GM12878 (cell line): ENCODE measurements at regions not wholly inside any gene's neighbourhood (a gene's known extent, or its start where the extent isn't known, plus 50 kb on each side); places are given as distances from the start of the nearest gene placed in this dataset.

Experiments
- ATF7 ChIP-seq: fragments of 450-650 bp; IDR thresholded peaks from 2 replicates; pipeline ENCODE4 v1.6.1; 2016; ENCODE audit warnings: low read depth, mild to moderate bottlenecking
- CREM ChIP-seq: IDR thresholded peaks from 2 replicates; pipeline ENCODE4 v1.6.1; 2014; ENCODE audit warnings: antibody characterized with exemption, low read depth
- GABPA ChIP-seq: IDR thresholded peaks from 2 replicates; pipeline ENCODE4 v1.6.1; 2014; ENCODE audit warnings: antibody characterized with exemption, low read depth, mild to moderate bottlenecking, inconsistent platforms
- KDM1A ChIP-seq: fragments of 200-600 bp; sonication (generic); IDR thresholded peaks from 2 replicates; pipeline ENCODE4 v1.6.1; 2016; ENCODE audit warnings: borderline replicate concordance
- MXI1 ChIP-seq: fragments of 150-350 bp; IDR thresholded peaks from 2 replicates; pipeline ENCODE4 v1.6.1; 2011; ENCODE audit warnings: low read depth, mild to moderate bottlenecking, inconsistent platforms, low read length, improper control_type of control experiment
- RAD21 ChIP-seq: IDR thresholded peaks from 2 replicates; pipeline ENCODE4 v1.6.1; 2011; ENCODE audit warnings: mild to moderate bottlenecking, low read depth, low read length, moderate library complexity; ENCODE audit not compliant: insufficient read depth
- TCF3 ChIP-seq: IDR thresholded peaks from 2 replicates; pipeline ENCODE4 v1.6.1; 2012; ENCODE audit warnings: low read depth, mild to moderate bottlenecking, low read length, borderline replicate concordance; ENCODE audit not compliant: insufficient read depth
- TF ChIP-seq, protein P1 (sequence below): IDR thresholded peaks from 2 replicates; pipeline ENCODE4 v1.6.1; 2012; ENCODE audit warnings: mild to moderate bottlenecking, low read depth, low read length
- TF ChIP-seq, protein P2 (sequence below), 3 experiments: IDR thresholded peaks in 2 of 3; conservative IDR thresholded peaks in 1 of 3; 2 replicates each; pipeline ENCODE4 v1.5.1; 2011; ENCODE audit warnings: low read depth in 3 of 3, low read length in 3 of 3, mild to moderate bottlenecking in 3 of 3, control low read depth in 2 of 3, moderate library complexity in 2 of 3, inconsistent platforms in 1 of 3, mixed read lengths in 1 of 3; ENCODE audit not compliant: control insufficient read depth in 2 of 3, insufficient read depth in 1 of 3; ENCODE audit errors: extremely low read depth in 1 of 3
- TF ChIP-seq, protein P3 (sequence below): IDR thresholded peaks from 2 replicates; pipeline ENCODE4 v1.6.1; 2012; ENCODE audit warnings: low read depth, low read length, improper control_type of control experiment
- TF ChIP-seq, protein P4 (sequence below): fragments of 450-650 bp; IDR thresholded peaks from 2 replicates; pipeline ENCODE4 v1.6.1; 2016; ENCODE audit warnings: mild to moderate bottlenecking

DNA sequence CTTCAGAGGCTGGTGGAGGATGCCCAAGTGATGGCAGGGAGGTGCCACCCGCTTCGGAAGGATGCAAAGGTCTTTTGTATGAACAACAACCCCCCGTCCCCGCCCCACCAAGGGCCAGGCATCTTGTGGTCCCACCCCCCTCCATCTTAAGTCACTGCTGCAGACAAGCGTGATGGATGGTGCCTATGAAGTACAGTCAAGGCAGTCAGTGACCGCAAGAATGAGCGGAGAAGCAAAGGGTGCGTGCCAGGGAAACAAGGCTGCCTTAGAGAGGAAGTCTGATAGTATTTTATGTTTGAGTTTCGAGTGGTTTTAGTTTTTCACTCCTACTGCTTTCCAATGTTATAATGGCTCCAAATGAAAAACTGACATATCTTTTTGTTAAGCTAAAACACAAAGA lies 68.7 kb upstream of the GPM6B start:
- TF ChIP-seq, protein P1, sequence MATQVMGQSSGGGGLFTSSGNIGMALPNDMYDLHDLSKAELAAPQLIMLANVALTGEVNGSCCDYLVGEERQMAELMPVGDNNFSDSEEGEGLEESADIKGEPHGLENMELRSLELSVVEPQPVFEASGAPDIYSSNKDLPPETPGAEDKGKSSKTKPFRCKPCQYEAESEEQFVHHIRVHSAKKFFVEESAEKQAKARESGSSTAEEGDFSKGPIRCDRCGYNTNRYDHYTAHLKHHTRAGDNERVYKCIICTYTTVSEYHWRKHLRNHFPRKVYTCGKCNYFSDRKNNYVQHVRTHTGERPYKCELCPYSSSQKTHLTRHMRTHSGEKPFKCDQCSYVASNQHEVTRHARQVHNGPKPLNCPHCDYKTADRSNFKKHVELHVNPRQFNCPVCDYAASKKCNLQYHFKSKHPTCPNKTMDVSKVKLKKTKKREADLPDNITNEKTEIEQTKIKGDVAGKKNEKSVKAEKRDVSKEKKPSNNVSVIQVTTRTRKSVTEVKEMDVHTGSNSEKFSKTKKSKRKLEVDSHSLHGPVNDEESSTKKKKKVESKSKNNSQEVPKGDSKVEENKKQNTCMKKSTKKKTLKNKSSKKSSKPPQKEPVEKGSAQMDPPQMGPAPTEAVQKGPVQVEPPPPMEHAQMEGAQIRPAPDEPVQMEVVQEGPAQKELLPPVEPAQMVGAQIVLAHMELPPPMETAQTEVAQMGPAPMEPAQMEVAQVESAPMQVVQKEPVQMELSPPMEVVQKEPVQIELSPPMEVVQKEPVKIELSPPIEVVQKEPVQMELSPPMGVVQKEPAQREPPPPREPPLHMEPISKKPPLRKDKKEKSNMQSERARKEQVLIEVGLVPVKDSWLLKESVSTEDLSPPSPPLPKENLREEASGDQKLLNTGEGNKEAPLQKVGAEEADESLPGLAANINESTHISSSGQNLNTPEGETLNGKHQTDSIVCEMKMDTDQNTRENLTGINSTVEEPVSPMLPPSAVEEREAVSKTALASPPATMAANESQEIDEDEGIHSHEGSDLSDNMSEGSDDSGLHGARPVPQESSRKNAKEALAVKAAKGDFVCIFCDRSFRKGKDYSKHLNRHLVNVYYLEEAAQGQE, result no peak
- TF ChIP-seq GABPA (no peak), RAD21 (no peak), MXI1 (no peak), KDM1A (no peak), ATF7 (no peak), CREM (no peak), TCF3 (no peak)
- TF ChIP-seq, protein P2, sequence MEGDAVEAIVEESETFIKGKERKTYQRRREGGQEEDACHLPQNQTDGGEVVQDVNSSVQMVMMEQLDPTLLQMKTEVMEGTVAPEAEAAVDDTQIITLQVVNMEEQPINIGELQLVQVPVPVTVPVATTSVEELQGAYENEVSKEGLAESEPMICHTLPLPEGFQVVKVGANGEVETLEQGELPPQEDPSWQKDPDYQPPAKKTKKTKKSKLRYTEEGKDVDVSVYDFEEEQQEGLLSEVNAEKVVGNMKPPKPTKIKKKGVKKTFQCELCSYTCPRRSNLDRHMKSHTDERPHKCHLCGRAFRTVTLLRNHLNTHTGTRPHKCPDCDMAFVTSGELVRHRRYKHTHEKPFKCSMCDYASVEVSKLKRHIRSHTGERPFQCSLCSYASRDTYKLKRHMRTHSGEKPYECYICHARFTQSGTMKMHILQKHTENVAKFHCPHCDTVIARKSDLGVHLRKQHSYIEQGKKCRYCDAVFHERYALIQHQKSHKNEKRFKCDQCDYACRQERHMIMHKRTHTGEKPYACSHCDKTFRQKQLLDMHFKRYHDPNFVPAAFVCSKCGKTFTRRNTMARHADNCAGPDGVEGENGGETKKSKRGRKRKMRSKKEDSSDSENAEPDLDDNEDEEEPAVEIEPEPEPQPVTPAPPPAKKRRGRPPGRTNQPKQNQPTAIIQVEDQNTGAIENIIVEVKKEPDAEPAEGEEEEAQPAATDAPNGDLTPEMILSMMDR (IDR thresholded peaks at IDR 0.05 in 2 of 3, conservative IDR thresholded peaks at IDR 0.05 in 1 of 3; ENCODE audit: control insufficient read depth in 2 of 3, extremely low read depth in 1 of 3, insufficient read depth in 1 of 3, low read depth in 3 of 3, low read length in 3 of 3), result no peak
- TF ChIP-seq, protein P3, sequence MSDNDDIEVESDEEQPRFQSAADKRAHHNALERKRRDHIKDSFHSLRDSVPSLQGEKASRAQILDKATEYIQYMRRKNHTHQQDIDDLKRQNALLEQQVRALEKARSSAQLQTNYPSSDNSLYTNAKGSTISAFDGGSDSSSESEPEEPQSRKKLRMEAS, result no peak
- TF ChIP-seq, protein P4, sequence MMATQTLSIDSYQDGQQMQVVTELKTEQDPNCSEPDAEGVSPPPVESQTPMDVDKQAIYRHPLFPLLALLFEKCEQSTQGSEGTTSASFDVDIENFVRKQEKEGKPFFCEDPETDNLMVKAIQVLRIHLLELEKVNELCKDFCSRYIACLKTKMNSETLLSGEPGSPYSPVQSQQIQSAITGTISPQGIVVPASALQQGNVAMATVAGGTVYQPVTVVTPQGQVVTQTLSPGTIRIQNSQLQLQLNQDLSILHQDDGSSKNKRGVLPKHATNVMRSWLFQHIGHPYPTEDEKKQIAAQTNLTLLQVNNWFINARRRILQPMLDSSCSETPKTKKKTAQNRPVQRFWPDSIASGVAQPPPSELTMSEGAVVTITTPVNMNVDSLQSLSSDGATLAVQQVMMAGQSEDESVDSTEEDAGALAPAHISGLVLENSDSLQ, result no peak
